ENCODE measurements at regions not wholly inside any gene's neighbourhood (a gene's known extent, or its start where the extent isn't known, plus 50 kb on each side); places are given as distances from the start of the nearest gene placed in this dataset.
"Not testable (repeated sequence)": the region's sequence is repeated elsewhere in the genome, so short reads cannot be mapped to it uniquely, and the experiment has no call there.

DNA sequence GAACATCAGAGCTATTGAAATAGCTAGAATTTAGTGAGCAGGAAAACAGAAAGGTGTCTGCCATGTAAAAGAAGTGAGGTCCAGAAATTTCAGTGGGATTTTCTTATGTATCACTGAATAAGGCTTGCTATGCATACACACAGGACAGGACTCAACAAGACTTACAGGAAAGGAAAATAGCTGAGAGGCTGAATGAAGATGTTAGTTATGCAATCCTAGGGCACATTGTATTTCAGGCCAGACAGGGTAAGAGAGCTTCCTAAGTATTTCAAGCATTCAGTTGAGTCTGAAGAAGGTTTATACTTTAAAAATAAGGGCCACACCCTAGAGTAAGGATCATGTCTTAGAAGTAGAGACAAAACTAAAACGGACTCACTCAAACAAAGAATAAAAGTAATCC, 419.9 kb upstream of the PRR20A start:
- ATAC-seq (ENCODE audit: low read depth in 2 of 2), result no peak
- Mint-ChIP-seq H3K36me3 (no peaks in the 10 kb centered on the region), H3K4me1 (no peaks in the 10 kb centered on the region), H3K27ac (no peak overlapping the region), H3K9me3 (peaks cover 0 to 14% (median 0%) of the 10 kb centered on the region in 7 donors), H3K4me3 (no peak overlapping the region), H3K27me3 (no peaks in the 10 kb centered on the region)
- DNase-seq, result no peak

DNA sequence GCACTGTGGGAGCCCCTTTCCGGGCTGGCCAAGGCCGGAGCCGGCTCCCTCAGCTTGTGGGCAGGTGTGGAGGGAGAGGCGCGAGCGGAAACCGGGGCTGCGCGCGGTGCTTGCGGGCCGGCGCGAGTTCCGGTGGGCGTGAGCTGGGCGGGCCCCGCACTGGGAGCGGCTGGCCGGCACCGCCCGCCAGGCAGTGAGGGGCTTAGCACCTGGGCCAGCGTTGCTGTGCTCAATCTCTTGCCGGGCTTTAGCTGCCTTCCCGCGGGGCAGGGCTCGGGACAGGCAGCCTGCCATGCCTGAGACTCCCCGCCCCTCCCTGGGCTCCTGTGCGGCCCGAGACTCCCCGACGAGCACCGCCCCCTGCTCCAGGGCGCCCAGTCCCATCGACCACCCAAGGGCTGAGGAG, 405.2 kb upstream of the PRR20A start:
- Mint-ChIP-seq H3K4me1 (no peaks in the 10 kb centered on the region), H3K9me3 (peaks cover 2 to 10% (median 5%) of the 10 kb centered on the region in 7 donors), H3K27ac (no peak overlapping the region), H3K36me3 (no peaks in the 10 kb centered on the region), H3K27me3 (no peaks in the 10 kb centered on the region), H3K4me3 (no peak overlapping the region)
- ATAC-seq (ENCODE audit: low read depth in 2 of 2) (no peak), DNase-seq (no peak)

DNA sequence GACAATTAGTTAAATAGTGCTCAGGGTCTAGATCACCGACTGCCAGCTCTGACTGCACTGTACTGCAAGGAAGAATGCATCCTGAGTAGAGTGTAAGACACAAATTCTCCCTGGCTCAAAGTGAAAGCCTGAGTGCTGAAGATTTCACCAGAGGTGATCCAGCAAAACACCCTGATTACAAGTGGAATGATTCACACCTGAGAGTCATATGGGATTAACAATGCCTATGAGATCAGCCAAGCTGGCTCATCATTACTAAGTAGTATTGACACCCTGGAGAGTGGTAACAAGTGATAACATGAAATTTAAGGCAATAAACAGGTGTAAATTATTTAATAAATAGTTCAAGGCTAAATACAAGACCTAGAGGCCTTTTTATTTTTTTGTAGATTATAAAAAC, 403.8 kb upstream of the PRR20A start:
- H3K27ac Mint-ChIP-seq, result no peak overlapping the region
- peaks cover 2 to 10% (median 5%) of the 10 kb centered on the region in 7 donors for H3K9me3 Mint-ChIP-seq
- no peaks in the 10 kb centered on the region for H3K27me3 Mint-ChIP-seq
- no peak for ATAC-seq (ENCODE audit: low read depth in 2 of 2)
- DNase-seq, result no peak
- H3K4me3 Mint-ChIP-seq, result no peak overlapping the region
- H3K4me1 Mint-ChIP-seq, result no peaks in the 10 kb centered on the region
- H3K36me3 Mint-ChIP-seq, result no peaks in the 10 kb centered on the region

DNA sequence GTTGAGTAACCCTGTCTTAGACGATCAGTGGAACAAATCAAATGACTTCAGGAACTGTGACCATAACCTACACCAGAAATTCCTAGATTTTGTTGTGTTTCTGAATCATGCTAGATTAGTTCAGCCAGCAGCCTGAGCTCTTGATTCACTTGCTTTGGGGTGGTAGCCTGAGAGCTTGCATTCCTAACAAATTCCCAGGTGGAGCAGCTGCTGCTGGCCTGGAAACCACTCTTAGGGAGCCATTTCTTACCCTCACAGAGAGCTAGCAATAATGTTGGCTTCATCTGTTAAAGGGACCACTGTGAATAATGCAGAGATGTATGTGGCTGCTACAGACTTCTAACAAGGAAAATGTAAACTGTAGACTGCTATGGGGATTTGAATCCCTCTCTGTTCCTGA, 388.1 kb upstream of the PRR20A start:
- ATAC-seq (ENCODE audit: low read depth in 2 of 2), result no peak
- Mint-ChIP-seq H3K4me1 (no peaks in the 10 kb centered on the region), H3K9me3 (peaks cover 0 to 9% (median 4%) of the 10 kb centered on the region in 7 donors), H3K36me3 (no peaks in the 10 kb centered on the region), H3K27ac (no peak overlapping the region), H3K4me3 (no peak overlapping the region), H3K27me3 (no peaks in the 10 kb centered on the region)
- no peak for DNase-seq

DNA sequence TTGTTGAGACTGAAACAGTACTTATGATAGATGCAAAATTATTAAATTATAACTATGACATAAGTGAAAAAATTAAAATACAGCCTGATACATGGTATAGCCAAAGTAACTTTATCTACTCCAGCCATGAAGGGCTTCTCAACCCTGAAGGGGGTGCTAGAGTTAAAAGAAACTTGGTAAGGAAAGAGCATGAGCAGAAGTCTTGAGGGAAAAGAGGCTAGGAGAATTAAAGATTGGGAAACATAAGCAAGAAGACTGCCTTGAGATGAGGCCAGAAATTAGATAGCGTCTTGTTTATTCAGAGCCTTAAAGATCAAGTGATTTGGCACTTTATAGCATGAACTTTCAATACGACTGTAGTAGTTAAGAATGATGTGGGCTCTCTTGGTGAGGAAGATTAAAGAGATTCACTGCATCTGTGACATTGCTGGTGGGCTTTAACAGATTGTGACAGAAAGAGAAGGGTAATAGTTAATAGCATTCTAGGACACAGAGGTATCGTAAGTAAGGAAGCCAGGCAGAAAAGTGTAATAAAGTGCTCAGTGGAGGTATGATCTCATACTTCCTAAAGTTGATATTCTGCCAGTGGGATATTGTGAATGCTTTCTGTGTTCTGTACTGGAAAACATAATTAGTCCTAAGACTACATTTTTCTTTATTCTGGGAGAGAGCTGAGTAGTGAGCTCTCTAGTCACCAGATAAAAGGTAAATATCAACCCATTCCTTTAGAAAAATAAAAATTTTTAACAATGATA, 385.4 kb upstream of the PRR20A start:
- no peaks in the 10 kb centered on the region for H3K36me3 Mint-ChIP-seq
- no peak overlapping the region for H3K4me3 Mint-ChIP-seq
- no peak for ATAC-seq (ENCODE audit: low read depth in 2 of 2)
- H3K9me3 Mint-ChIP-seq, result peaks cover 0 to 6% (median 2%) of the 10 kb centered on the region in 7 donors
- no peak overlapping the region for H3K27ac Mint-ChIP-seq
- no peak for DNase-seq
- H3K27me3 Mint-ChIP-seq, result no peaks in the 10 kb centered on the region
- H3K4me1 Mint-ChIP-seq, result no peaks in the 10 kb centered on the region

DNA sequence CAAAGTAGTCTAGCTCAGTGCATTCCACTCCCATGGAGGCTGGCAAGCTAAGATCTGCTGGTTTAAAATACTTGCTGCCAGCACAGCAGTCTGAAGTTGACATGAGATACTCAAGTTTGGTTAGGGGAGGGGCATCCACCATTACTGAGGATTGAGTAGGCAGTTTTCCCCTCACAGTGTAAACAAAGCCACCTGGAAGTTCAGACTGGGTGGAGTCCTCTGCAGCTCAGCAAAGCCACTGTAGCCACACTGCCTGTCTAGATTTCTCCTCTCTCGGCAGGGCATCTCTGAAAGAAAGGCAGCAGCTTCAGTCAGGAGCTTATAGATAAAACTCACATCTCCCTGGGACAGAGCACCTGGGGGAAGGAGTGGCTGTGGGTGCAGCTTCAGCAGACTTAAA, 377.4 kb upstream of the PRR20A start:
- H3K27me3 Mint-ChIP-seq; H3K27ac Mint-ChIP-seq; H3K36me3 Mint-ChIP-seq; ATAC-seq (ENCODE audit: low read depth in 2 of 2); DNase-seq; H3K4me1 Mint-ChIP-seq; H3K4me3 Mint-ChIP-seq: not testable (repeated sequence)
- H3K9me3 Mint-ChIP-seq, result peaks cover 2 to 42% (median 17%) of the 10 kb centered on the region in 7 donors

DNA sequence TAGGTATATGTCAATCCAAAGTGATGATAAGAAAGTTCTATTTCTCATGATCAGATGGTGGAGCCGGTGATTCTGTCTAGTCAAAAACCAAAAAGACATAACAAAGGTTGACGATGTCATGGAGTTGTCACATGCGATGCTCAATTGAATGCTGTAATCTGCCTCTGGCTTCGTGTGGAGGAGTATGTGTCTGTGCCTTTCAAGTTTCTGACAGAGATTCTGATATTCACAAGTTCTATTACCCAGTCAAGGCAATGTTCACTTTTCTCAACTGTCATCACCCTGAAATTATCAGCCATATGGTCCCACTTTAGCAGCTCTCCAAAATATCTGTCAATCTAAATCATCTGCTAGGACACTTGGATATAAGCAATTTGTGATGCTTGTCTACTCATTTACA, 367.6 kb upstream of the PRR20A start:
- Mint-ChIP-seq H3K27ac (no peak overlapping the region), H3K4me1 (no peaks in the 10 kb centered on the region), H3K9me3 (peaks cover 0 to 18% (median 6%) of the 10 kb centered on the region in 7 donors), H3K4me3 (no peak overlapping the region), H3K27me3 (no peaks in the 10 kb centered on the region), H3K36me3 (no peaks in the 10 kb centered on the region)
- DNase-seq, result no peak
- ATAC-seq (ENCODE audit: low read depth in 2 of 2), result no peak

DNA sequence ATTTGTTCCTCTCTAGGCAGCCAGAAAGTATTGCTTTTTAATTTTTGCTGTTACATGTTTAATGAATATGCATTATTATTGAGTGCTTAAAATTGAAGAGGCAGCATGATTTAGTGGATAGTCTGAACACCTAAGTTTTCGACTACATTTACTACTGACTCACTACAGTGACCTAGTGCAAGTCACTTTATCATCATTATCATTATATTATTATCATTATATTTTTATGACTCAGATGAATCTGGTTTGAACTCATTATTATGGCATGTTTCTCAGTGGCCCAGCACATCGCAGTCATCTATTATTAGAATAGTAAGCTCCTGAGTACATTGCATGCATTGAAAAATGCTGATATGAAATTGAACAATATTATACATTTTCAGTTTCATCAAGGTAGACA, 351.2 kb upstream of the PRR20A start:
- no peaks in the 10 kb centered on the region for H3K27me3 Mint-ChIP-seq
- H3K4me3 Mint-ChIP-seq, result no peak overlapping the region
- H3K4me1 Mint-ChIP-seq, result no peaks in the 10 kb centered on the region
- DNase-seq (no peak), ATAC-seq (ENCODE audit: low read depth in 2 of 2) (no peak)
- H3K27ac Mint-ChIP-seq, result no peak overlapping the region
- H3K36me3 Mint-ChIP-seq, result no peaks in the 10 kb centered on the region
- peaks cover 0 to 2% (median 0%) of the 10 kb centered on the region in 7 donors for H3K9me3 Mint-ChIP-seq

DNA sequence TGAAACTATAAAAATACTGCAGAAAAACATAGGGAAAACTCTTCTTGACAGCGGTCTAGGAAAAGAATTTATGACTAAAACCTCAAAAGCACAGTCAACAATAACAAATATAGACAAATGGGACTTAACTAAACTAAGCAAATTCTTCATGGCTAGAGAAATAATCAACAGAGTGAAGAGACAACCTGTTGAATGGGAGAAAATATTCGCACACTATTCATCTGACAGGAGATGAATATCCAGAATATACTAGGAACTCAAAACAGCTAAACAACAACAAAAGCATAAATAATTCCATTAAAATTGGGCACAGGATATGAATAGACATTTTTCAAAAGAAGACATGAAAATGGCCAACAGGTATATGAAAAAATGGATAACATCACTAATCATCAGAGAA, 303.6 kb upstream of the PRR20A start:
- ATAC-seq (ENCODE audit: low read depth in 2 of 2) (no peak), DNase-seq (no peak)
- no peak overlapping the region for H3K27ac Mint-ChIP-seq
- H3K36me3 Mint-ChIP-seq, result no peaks in the 10 kb centered on the region
- H3K27me3 Mint-ChIP-seq, result no peaks in the 10 kb centered on the region
- peaks cover 0 to 12% (median 6%) of the 10 kb centered on the region in 7 donors for H3K9me3 Mint-ChIP-seq
- H3K4me1 Mint-ChIP-seq, result no peaks in the 10 kb centered on the region
- no peak overlapping the region for H3K4me3 Mint-ChIP-seq

DNA sequence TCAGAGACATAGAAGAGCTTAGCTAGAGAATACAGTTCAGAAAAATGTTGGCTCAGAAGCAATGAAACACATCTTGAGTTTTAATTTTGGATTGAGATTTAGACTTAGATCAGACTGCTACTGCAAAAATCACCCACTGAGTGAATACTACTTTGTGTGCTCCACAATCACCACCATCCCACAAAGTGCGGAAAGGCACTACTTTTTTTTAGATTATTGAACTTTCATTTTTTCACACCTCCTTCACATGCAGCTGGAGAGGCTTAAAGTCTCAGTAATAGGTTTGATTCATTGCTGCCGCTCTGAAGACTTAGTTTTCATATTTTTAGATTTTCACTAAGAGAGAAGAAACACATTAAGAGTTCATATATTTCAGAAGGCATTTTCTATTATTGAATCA, 289.9 kb upstream of the PRR20A start:
- Mint-ChIP-seq H3K27ac (no peak overlapping the region), H3K36me3 (no peaks in the 10 kb centered on the region)

DNA sequence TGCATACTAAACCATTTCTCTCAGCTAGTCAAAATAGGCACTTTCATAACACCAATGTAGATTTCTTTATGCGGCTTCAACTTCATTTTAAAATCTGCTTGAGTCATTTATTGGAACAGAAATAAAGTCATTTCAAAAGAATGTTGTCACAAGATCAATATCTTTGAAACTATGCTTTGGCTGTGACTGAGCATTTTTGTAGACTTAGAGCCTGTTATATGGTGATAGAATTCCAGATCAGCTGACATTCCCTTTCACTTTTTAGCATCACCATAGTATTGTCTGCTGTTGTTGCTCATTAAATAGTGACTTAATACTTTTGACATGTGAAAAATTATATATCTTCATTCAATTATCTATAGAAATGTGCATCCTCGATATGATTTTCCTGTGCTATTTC, 279.2 kb upstream of the PRR20A start:
- ATAC-seq (ENCODE audit: low read depth in 2 of 2), result no peak
- H3K4me3 Mint-ChIP-seq, result no peak overlapping the region
- H3K36me3 Mint-ChIP-seq, result no peaks in the 10 kb centered on the region
- peaks cover 0 to 11% (median 4%) of the 10 kb centered on the region in 7 donors for H3K9me3 Mint-ChIP-seq
- H3K27me3 Mint-ChIP-seq, result no peaks in the 10 kb centered on the region
- H3K27ac Mint-ChIP-seq, result no peak overlapping the region
- H3K4me1 Mint-ChIP-seq, result no peaks in the 10 kb centered on the region
- no peak for DNase-seq

More for the DNA sequence above, 289.9 kb upstream of the PRR20A start:
- no peak for DNase-seq
- H3K4me3 Mint-ChIP-seq, result no peak overlapping the region
- H3K4me1 Mint-ChIP-seq, result no peaks in the 10 kb centered on the region
- ATAC-seq (ENCODE audit: low read depth in 2 of 2), result no peak
- peaks cover 0 to 7% (median 5%) of the 10 kb centered on the region in 7 donors for H3K9me3 Mint-ChIP-seq
- H3K27me3 Mint-ChIP-seq, result no peaks in the 10 kb centered on the region

DNA sequence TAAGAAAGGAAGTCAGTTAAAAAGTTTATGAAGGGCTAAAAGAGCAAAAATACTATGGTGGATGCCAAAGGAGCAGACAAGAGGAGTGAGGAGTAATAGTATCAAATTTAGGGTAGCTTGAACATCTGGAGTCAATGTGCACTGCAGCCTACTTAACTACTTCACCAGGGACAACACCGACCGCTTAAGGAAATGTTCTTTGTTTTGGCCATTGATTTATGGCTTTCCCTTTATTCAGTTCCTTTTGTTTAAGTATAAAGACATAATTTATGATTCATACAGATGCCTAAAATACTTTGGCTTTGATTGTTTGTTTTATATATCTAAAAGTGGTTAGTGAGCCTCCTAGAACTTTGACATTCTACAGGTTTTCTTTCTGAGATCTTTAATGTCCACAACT, 276.3 kb upstream of the PRR20A start:
- no peak for ATAC-seq (ENCODE audit: low read depth in 2 of 2)
- H3K27me3 Mint-ChIP-seq, result no peaks in the 10 kb centered on the region
- no peak overlapping the region for H3K27ac Mint-ChIP-seq
- no peak overlapping the region for H3K4me3 Mint-ChIP-seq
- H3K4me1 Mint-ChIP-seq, result no peaks in the 10 kb centered on the region
- no peaks in the 10 kb centered on the region for H3K36me3 Mint-ChIP-seq
- no peak for DNase-seq
- peaks cover 0 to 11% (median 4%) of the 10 kb centered on the region in 7 donors for H3K9me3 Mint-ChIP-seq

DNA sequence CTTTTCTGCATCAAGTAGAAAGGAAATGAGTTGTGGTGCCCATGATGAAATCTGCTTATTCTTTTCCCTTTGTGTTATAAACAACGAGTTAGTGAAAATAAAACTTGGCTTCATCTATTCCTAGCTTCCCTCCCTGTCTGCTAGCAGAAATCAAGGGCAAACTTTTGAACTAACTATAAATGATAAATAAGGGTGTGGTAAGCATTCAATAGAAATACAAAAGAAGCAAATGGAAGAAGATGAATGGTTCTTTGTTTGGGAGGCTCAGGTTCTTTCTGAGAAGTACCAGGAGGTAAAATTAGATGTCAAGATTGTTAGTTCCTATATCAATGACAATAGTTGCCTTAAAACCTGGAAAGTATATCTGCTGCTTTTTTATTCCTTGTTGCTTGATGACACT, 275.3 kb upstream of the PRR20A start:
- Mint-ChIP-seq H3K4me3 (no peak overlapping the region), H3K27me3 (no peaks in the 10 kb centered on the region), H3K4me1 (no peaks in the 10 kb centered on the region), H3K36me3 (no peaks in the 10 kb centered on the region), H3K9me3 (peaks cover 0 to 11% (median 4%) of the 10 kb centered on the region in 7 donors), H3K27ac (no peak overlapping the region)
- DNase-seq (no peak), ATAC-seq (ENCODE audit: low read depth in 2 of 2) (no peak)

DNA sequence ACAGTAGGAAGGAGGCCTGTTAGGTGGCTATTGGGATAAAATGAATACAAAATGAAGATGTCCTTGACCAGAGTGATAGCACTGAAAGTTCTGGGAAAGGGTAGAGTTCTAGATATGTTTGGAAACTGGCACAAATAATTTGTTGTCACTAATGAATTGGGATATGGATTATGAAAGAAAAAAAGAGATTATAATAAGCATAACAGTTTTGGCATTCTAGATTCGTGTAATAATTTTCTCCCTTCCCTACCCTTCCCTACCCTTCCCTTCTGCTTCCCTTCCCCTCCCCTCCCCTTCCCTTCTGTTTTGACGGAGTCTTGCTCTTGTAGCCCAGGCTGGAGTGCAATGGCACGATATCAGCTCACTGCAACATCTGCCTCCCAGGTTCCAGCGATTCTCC, 271.0 kb upstream of the PRR20A start:
- no peaks in the 10 kb centered on the region for H3K36me3 Mint-ChIP-seq
- no peaks in the 10 kb centered on the region for H3K27me3 Mint-ChIP-seq
- DNase-seq (no peak), ATAC-seq (ENCODE audit: low read depth in 2 of 2) (no peak)
- H3K4me3 Mint-ChIP-seq, result no peak overlapping the region
- peaks cover 0 to 5% (median 0%) of the 10 kb centered on the region in 7 donors for H3K9me3 Mint-ChIP-seq
- H3K27ac Mint-ChIP-seq, result no peak overlapping the region
- H3K4me1 Mint-ChIP-seq, result no peaks in the 10 kb centered on the region

DNA sequence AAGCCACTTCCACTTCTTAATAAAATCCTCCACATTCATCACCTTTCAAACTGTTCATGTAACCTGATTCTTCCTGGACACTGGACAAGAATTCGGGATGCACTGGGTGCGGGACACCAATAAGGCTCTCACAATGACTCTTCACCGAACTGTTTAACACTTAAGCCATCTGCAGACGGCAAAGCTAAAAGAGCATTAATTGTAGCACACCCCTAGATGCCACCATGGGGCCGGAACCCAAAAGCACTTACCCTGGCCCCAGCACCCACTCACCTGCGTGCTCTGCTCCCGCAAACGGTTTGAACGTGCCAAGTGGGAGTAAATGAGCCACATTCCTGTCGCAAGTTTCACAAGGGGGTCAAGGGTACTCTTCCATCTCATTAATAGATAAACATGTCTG, 254.3 kb upstream of the PRR20A start:
- Mint-ChIP-seq H3K4me1 (no peaks in the 10 kb centered on the region), H3K9me3 (peaks cover 2 to 15% (median 5%) of the 10 kb centered on the region in 7 donors), H3K27me3 (no peaks in the 10 kb centered on the region), H3K27ac (no peak overlapping the region), H3K36me3 (no peaks in the 10 kb centered on the region), H3K4me3 (no peak overlapping the region)
- no peak for ATAC-seq (ENCODE audit: low read depth in 2 of 2)
- DNase-seq, result no peak

Data from naive B cell (primary cell).